HepG2 (cell line): ENCODE measurements at regions not wholly inside any gene's neighbourhood (a gene's known extent, or its start where the extent isn't known, plus 50 kb on each side); places are given as distances from the start of the nearest gene placed in this dataset.

Experiments
- KLF12 ChIP-seq: sonication (generic); formaldehyde crosslinking; IDR thresholded peaks from 2 replicates; pipeline ENCODE4 v1.4.0; 2020; ENCODE audit warnings: missing genetic modification reagents, borderline replicate concordance
- MATR3 ChIP-seq: sonication (generic); formaldehyde crosslinking; IDR thresholded peaks from 2 replicates; pipeline ENCODE4 v1.4.0; 2020; ENCODE audit warnings: missing genetic modification reagents
- MZF1 ChIP-seq: sonication (generic); formaldehyde crosslinking; IDR thresholded peaks from 2 replicates; pipeline ENCODE4 v1.8.1; 2023; ENCODE audit warnings: mild to moderate bottlenecking, missing genetic modification reagents, borderline replicate concordance
- NCOR1 ChIP-seq: fragments of 200-600 bp; sonication (generic); IDR thresholded peaks from 2 replicates; pipeline ENCODE4 v1.7.0; 2017; ENCODE audit warnings: antibody characterized with exemption, low read length, borderline replicate concordance
- PCBP1 ChIP-seq: fragments of 200-400 bp; formaldehyde crosslinking; IDR thresholded peaks from 2 replicates; pipeline ENCODE4 v1.6.1; 2017; ENCODE audit warnings: mild to moderate bottlenecking, low read depth, low read length, borderline replicate concordance
- ZNF18 ChIP-seq: sonication (generic); formaldehyde crosslinking; IDR thresholded peaks from 2 replicates; pipeline ENCODE4 v1.8.0; 2022; ENCODE audit warnings: mild to moderate bottlenecking, missing genetic modification reagents; ENCODE audit not compliant: insufficient replicate concordance
- ZNF180 ChIP-seq: sonication (generic); formaldehyde crosslinking; IDR thresholded peaks from 2 replicates; pipeline ENCODE4 v1.4.0; 2020; ENCODE audit warnings: low read depth, missing genetic modification reagents, borderline replicate concordance
- ZNF761 ChIP-seq: sonication (generic); formaldehyde crosslinking; conservative IDR thresholded peaks from 2 replicates; pipeline ENCODE4 v1.4.0; 2020; ENCODE audit warnings: mild to moderate bottlenecking, missing genetic modification reagents
- TF ChIP-seq, protein P1 (sequence below): sonication (generic); formaldehyde crosslinking; IDR thresholded peaks from 2 replicates; pipeline ENCODE4 v1.5.0; 2020; ENCODE audit warnings: mild to moderate bottlenecking, missing genetic modification reagents, borderline replicate concordance
- TF ChIP-seq, protein P2 (sequence below): sonication (generic); formaldehyde crosslinking; IDR thresholded peaks from 2 replicates; pipeline ENCODE4 v1.8.0; 2022; ENCODE audit warnings: missing genetic modification reagents, mild to moderate bottlenecking, moderate library complexity, borderline replicate concordance

GRCh38 chr10:43981232-43981631, 332.6 kb upstream of the ZNF32 start (continued):
- TF ChIP-seq NCOR1, result no peak
- no peak for TF ChIP-seq MZF1 (CRISPR knock-in tag)
- TF ChIP-seq, protein P1, sequence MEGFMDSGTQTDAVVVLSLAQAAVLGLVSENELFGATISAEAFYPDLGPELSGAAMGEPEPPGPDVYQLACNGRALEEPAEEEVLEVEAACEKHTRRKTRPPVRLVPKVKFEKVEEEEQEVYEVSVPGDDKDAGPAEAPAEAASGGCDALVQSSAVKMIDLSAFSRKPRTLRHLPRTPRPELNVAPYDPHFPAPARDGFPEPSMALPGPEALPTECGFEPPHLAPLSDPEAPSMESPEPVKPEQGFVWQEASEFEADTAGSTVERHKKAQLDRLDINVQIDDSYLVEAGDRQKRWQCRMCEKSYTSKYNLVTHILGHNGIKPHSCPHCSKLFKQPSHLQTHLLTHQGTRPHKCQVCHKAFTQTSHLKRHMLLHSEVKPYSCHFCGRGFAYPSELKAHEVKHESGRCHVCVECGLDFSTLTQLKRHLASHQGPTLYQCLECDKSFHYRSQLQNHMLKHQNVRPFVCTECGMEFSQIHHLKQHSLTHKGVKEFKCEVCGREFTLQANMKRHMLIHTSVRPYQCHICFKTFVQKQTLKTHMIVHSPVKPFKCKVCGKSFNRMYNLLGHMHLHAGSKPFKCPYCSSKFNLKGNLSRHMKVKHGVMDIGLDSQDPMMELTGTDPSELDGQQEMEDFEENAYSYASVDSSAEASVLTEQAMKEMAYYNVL (CRISPR knock-in tag), result no peak
- TF ChIP-seq PCBP1, result no peak
- no peak for TF ChIP-seq MATR3
- TF ChIP-seq ZNF180 (CRISPR knock-in tag), result no peak
- no peak for TF ChIP-seq KLF12
- no peak for TF ChIP-seq ZNF761
- TF ChIP-seq, protein P2, sequence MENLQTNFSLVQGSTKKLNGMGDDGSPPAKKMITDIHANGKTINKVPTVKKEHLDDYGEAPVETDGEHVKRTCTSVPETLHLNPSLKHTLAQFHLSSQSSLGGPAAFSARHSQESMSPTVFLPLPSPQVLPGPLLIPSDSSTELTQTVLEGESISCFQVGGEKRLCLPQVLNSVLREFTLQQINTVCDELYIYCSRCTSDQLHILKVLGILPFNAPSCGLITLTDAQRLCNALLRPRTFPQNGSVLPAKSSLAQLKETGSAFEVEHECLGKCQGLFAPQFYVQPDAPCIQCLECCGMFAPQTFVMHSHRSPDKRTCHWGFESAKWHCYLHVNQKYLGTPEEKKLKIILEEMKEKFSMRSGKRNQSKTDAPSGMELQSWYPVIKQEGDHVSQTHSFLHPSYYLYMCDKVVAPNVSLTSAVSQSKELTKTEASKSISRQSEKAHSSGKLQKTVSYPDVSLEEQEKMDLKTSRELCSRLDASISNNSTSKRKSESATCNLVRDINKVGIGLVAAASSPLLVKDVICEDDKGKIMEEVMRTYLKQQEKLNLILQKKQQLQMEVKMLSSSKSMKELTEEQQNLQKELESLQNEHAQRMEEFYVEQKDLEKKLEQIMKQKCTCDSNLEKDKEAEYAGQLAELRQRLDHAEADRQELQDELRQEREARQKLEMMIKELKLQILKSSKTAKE (CRISPR knock-in tag), result no peak
- TF ChIP-seq ZNF18 (CRISPR knock-in tag), result no peak
- TF ChIP-seq, all 625 proteins: peak for 0
